GM12874 (cell line): ENCODE measurements at regions not wholly inside any gene's neighbourhood (a gene's known extent, or its start where the extent isn't known, plus 50 kb on each side); places are given as distances from the start of the nearest gene placed in this dataset.

ENCODE experiments used
- CTCF ChIP-seq: IDR thresholded peaks from 2 replicates; pipeline ENCODE4 v1.5.1; 2011; ENCODE audit warnings: low read depth, mild to moderate bottlenecking, control low read depth, low read length, moderate library complexity; ENCODE audit not compliant: insufficient read depth

- no peak for TF ChIP-seq CTCF
Observed at GRCh38 chr18:77990131-77990530, 740.5 kb downstream of the GALR1 start.

- no peak for TF ChIP-seq CTCF
Observed at GRCh38 chr18:77990901-77991300, 741.3 kb downstream of the GALR1 start.

- no peak for TF ChIP-seq CTCF
Observed at GRCh38 chr18:77992057-77992456, 742.4 kb downstream of the GALR1 start.

GRCh38 chr18:77993188-77993981, 743.7 kb downstream of the GALR1 start:
- TF ChIP-seq CTCF = no peak

- no peak for TF ChIP-seq CTCF
Observed at GRCh38 chr18:77995593-77995992, 745.9 kb downstream of the GALR1 start.

GRCh38 chr18:77996737-77997136, 747.1 kb downstream of the GALR1 start:
- TF ChIP-seq CTCF = no peak

GRCh38 chr18:78001811-78002210, 752.2 kb downstream of the GALR1 start:
- TF ChIP-seq CTCF = no peak
